Large intestine (tissue), 3 donors: ENCODE measurements at regions not wholly inside any gene's neighbourhood (a gene's known extent, or its start where the extent isn't known, plus 50 kb on each side); places are given as distances from the start of the nearest gene placed in this dataset.

Experiments
- DNase-seq, 2 donors: peaks; one replicate each; pipeline versions ENCODE4 v3.0.0 to v3.0.0-alpha.2; 2013
- H3K27ac ChIP-seq: one replicate; pipeline ENCODE4 v1.5.1; 2013; ENCODE audit warnings: low read length
- H3K27me3 ChIP-seq: 2 replicates; pipeline ENCODE4 v1.6.1; 2013; ENCODE audit warnings: low read length; ENCODE audit not compliant: control insufficient read depth, insufficient read depth
- H3K36me3 ChIP-seq: 2 replicates; pipeline ENCODE4 v1.6.1; 2013; ENCODE audit warnings: low read length; ENCODE audit not compliant: control insufficient read depth, insufficient read depth
- H3K4me1 ChIP-seq: one replicate; pipeline ENCODE4 v1.6.1; 2013; ENCODE audit warnings: low read length; ENCODE audit not compliant: control insufficient read depth, insufficient read depth
- H3K4me3 ChIP-seq: one replicate; pipeline ENCODE4 v1.5.1; 2013; ENCODE audit warnings: low read length
- H3K9me3 ChIP-seq: one replicate; pipeline ENCODE4 v1.6.1; 2013; ENCODE audit warnings: mild to moderate bottlenecking, low read depth, low read length, moderate library complexity; ENCODE audit not compliant: control insufficient read depth
- WGBS: methylation state at CpG from one replicate; pipeline ENCODE4 v1.1.5; 2013; ENCODE audit warnings: low lambda C conversion rate; ENCODE audit not compliant: insufficient coverage; 5-methylcytosine and 5-hydroxymethylcytosine counted together

DNA sequence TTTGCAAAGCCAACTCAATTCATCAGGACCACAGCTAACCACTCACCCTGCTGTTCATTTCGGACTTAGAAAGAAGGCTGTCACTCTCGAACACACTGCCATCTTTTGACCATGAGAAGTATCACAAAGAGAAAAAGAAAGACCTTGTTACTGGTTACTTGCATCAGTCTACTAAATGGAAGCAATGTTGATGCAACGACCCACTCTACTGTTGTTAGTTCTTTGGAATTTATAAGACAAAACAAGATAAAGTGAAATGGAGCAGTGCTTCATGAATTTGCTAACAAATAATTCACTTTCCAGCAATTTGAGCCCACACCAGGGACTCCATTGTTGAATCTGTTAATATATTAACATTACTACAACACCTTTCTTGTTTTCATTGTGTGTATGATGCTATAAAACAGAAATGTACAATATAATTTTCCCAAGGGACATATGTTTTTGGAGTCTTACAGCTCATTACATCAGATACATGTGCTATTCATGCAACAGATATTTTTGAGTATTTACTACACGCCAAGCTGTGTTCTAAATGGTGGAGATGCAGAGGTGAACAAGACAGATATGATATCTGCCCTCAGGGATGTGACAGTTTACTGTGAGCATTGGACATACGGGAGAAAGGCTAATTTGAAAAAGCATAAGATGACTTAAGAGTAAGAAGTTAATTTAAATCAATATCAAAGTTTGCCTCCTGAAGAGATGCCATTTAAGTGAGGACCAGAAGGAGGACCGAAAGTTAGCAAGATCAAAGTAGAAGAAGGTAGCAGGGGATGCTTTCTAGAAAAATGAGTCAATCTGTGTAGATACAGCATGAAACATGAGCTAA lies 87.2 kb downstream of the AREG start:
- Histone ChIP-seq H3K9me3 (no peaks in the 10 kb centered on the region), H3K27ac (no peak overlapping the region), H3K27me3 (no peaks in the 10 kb centered on the region), H3K4me3 (no peak overlapping the region), H3K36me3 (no peaks in the 10 kb centered on the region), H3K4me1 (peaks cover 10% of the 10 kb centered on the region)
- 100% methylated on average over 1 of the region's 6 CpGs for WGBS
- peak; percentile 42 to 64 for DNase-seq

- no peaks in the 10 kb centered on the region for H3K27me3 ChIP-seq
- peak overlapping the region; percentile 76 for H3K27ac ChIP-seq
- 25% methylated on average over 2 of the region's 3 CpGs for WGBS
- no peaks in the 10 kb centered on the region for H3K9me3 ChIP-seq
- H3K36me3 ChIP-seq = no peaks in the 10 kb centered on the region
- peaks cover 17% of the 10 kb centered on the region for H3K4me1 ChIP-seq
- H3K4me3 ChIP-seq = no peak overlapping the region
- peak; percentile 69 to 91 for DNase-seq
Measured at GRCh38 chr4:74534121-74534520, 89.2 kb downstream of the AREG start.

DNA sequence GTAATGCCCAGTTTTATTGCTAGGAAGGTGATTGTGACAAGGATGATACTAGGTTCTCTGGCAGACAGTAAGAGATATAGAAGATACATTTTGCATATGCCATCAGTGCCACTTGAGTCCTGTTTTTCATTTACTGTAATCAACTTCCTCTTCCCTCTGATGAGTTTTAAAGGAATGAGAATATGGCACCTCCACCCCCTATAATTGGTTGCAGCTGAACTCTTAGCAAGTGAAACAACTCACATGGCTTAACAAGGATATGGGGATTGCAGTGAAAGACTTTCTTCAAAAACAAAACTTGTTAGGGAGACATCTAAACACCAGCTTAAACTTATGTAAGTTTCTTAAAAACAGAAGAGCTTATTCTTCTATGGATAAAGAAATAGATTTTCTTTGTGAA lies 90.0 kb downstream of the AREG start:
- Histone ChIP-seq H3K27me3 (no peaks in the 10 kb centered on the region), H3K27ac (peak overlapping the region; percentile 76), H3K36me3 (no peaks in the 10 kb centered on the region), H3K4me1 (peaks cover 22% of the 10 kb centered on the region), H3K9me3 (no peaks in the 10 kb centered on the region), H3K4me3 (no peak overlapping the region)
- peak; percentile 23 to 63 for DNase-seq

- H3K4me3 ChIP-seq = no peak overlapping the region
- H3K36me3 ChIP-seq = no peaks in the 10 kb centered on the region
- DNase-seq = peak; percentile 57 to 73
- H3K27ac ChIP-seq = peak overlapping the region; percentile 76
- no CpG with 5 or more reads among the region's 1 CpG for WGBS
- no peaks in the 10 kb centered on the region for H3K27me3 ChIP-seq
- no peaks in the 10 kb centered on the region for H3K9me3 ChIP-seq
- peaks cover 27% of the 10 kb centered on the region for H3K4me1 ChIP-seq
Measured at GRCh38 chr4:74535512-74535911, 90.6 kb downstream of the AREG start.

- Histone ChIP-seq H3K27ac (no peak overlapping the region), H3K9me3 (no peaks in the 10 kb centered on the region)
- WGBS = no CpG with 5 or more reads among the region's 1 CpG
Measured at GRCh38 chr4:74536557-74536956, 91.6 kb downstream of the AREG start.

GRCh38 chr4:74537459-74537858 lies 92.5 kb downstream of the AREG start:
- no peaks in the 10 kb centered on the region for H3K36me3 ChIP-seq
- peaks cover 39% of the 10 kb centered on the region for H3K4me1 ChIP-seq
- H3K9me3 ChIP-seq = no peaks in the 10 kb centered on the region
- no peak for DNase-seq
- H3K4me3 ChIP-seq = no peak overlapping the region
- H3K27me3 ChIP-seq = no peaks in the 10 kb centered on the region
- 97% methylated on average over 2 of the region's 3 CpGs for WGBS
- H3K27ac ChIP-seq = no peak overlapping the region

More at GRCh38 chr4:74536557-74536956, 91.6 kb downstream of the AREG start:
- Histone ChIP-seq H3K4me3 (no peak overlapping the region), H3K4me1 (peaks cover 33% of the 10 kb centered on the region), H3K36me3 (no peaks in the 10 kb centered on the region), H3K27me3 (no peaks in the 10 kb centered on the region)
- DNase-seq = no peak

- DNase-seq = peak; percentile 71 to 89
- H3K4me1 ChIP-seq = peaks cover 47% of the 10 kb centered on the region
Measured at GRCh38 chr4:74539044-74539790, 94.3 kb downstream of the AREG start.

GRCh38 chr4:74540193-74540592 lies 95.3 kb downstream of the AREG start:
- Histone ChIP-seq H3K27me3 (no peaks in the 10 kb centered on the region), H3K4me1 (peaks cover 48% of the 10 kb centered on the region), H3K4me3 (no peak overlapping the region), H3K9me3 (no peaks in the 10 kb centered on the region), H3K27ac (peak overlapping the region; percentile 82), H3K36me3 (no peaks in the 10 kb centered on the region)
- no peak for DNase-seq
- WGBS = 100% methylated on average over 1 of the region's 1 CpG

More at GRCh38 chr4:74539044-74539790, 94.3 kb downstream of the AREG start:
- no peaks in the 10 kb centered on the region for H3K27me3 ChIP-seq
- H3K36me3 ChIP-seq = no peaks in the 10 kb centered on the region
- H3K27ac ChIP-seq = peak overlapping the region; percentile 82
- H3K9me3 ChIP-seq = no peaks in the 10 kb centered on the region
- WGBS = no CpG with 5 or more reads among the region's 3 CpGs
- H3K4me3 ChIP-seq = no peak overlapping the region

- peak; percentile 56 to 78 for DNase-seq
- Histone ChIP-seq H3K4me3 (no peak overlapping the region), H3K27me3 (no peaks in the 10 kb centered on the region), H3K27ac (peak overlapping the region; percentile 60), H3K9me3 (no peaks in the 10 kb centered on the region), H3K4me1 (peaks cover 51% of the 10 kb centered on the region), H3K36me3 (no peaks in the 10 kb centered on the region)
- 30% methylated on average over 2 of the region's 9 CpGs for WGBS
Measured at GRCh38 chr4:74541667-74542066, 96.7 kb downstream of the AREG start.

GRCh38 chr4:74543231-74543781 lies 98.4 kb downstream of the AREG start:
- DNase-seq = peak; percentile 61 to 90
- peaks cover 50% of the 10 kb centered on the region for H3K4me1 ChIP-seq
- 8% methylated on average over 2 of the region's 3 CpGs for WGBS

More at GRCh38 chr4:74543231-74543781, 98.4 kb downstream of the AREG start:
- Histone ChIP-seq H3K4me3 (no peak overlapping the region), H3K27me3 (no peaks in the 10 kb centered on the region), H3K27ac (peak overlapping the region; percentile 60), H3K9me3 (no peaks in the 10 kb centered on the region), H3K36me3 (no peaks in the 10 kb centered on the region)
